Fibroblast of lung (primary cell): ENCODE measurements at regions not wholly inside any gene's neighbourhood (a gene's known extent, or its start where the extent isn't known, plus 50 kb on each side); places are given as distances from the start of the nearest gene placed in this dataset.

ENCODE experiments used
- DNase-seq, 2 donors: peaks; one replicate each; pipeline versions ENCODE4 v3.0.0 to v3.0.0-alpha.2; 2010; ENCODE audit warnings: low read depth in 2 of 2
- H2AFZ ChIP-seq: 2 replicates; pipeline ENCODE4 v1.5.1; 2012; ENCODE audit warnings: low read length, control low read depth, inconsistent platforms
- H3K27ac ChIP-seq: 2 replicates; pipeline ENCODE4 v1.5.1; 2011; ENCODE audit warnings: low read length, control low read depth; ENCODE audit not compliant: insufficient read depth
- H3K27me3 ChIP-seq: 2 replicates; pipeline ENCODE4 v1.5.1; 2011; ENCODE audit warnings: mild to moderate bottlenecking, low read length; ENCODE audit not compliant: control insufficient read depth, insufficient read depth
- H3K36me3 ChIP-seq: 2 replicates; pipeline ENCODE4 v1.5.1; 2011; ENCODE audit warnings: low read length; ENCODE audit not compliant: control insufficient read depth, insufficient read depth
- H3K4me1 ChIP-seq: 2 replicates; pipeline ENCODE4 v1.5.1; 2011; ENCODE audit warnings: low read length; ENCODE audit not compliant: control insufficient read depth, insufficient read depth; ENCODE audit errors: extremely low read depth
- H3K4me2 ChIP-seq: 2 replicates; pipeline ENCODE4 v1.5.1; 2011; ENCODE audit warnings: low read length, control low read depth; ENCODE audit not compliant: insufficient read depth; ENCODE audit errors: extremely low read depth
- H3K4me3 ChIP-seq, 4 experiments: fragments of 200-600 bp in 1 of 4; sonication (generic) in 1 of 4; replicated peaks in 1 of 4; 2 replicates each; pipeline ENCODE4 v1.5.1; 2011 to 2016; ENCODE audit warnings: low read length in 4 of 4, low read depth in 3 of 4, mild to moderate bottlenecking in 3 of 4, control low read depth in 2 of 4, inconsistent platforms in 1 of 4, mixed read lengths in 1 of 4; ENCODE audit not compliant: insufficient read depth in 1 of 4; ENCODE audit errors: control extremely low read depth in 1 of 4
- H3K79me2 ChIP-seq: 2 replicates; pipeline ENCODE4 v1.5.1; 2012; ENCODE audit warnings: mild to moderate bottlenecking, low read length, inconsistent platforms; ENCODE audit not compliant: control insufficient read depth, insufficient read depth
- H3K9ac ChIP-seq: 2 replicates; pipeline ENCODE4 v1.5.1; 2011; ENCODE audit warnings: mild to moderate bottlenecking, low read length, control low read depth; ENCODE audit not compliant: insufficient read depth
- H3K9me3 ChIP-seq: 2 replicates; pipeline ENCODE4 v1.5.1; 2012; ENCODE audit warnings: low read depth, low read length; ENCODE audit not compliant: control insufficient read depth, insufficient read depth
- H4K20me1 ChIP-seq: 2 replicates; pipeline ENCODE4 v1.5.1; 2011; ENCODE audit warnings: low read length; ENCODE audit not compliant: control insufficient read depth, insufficient read depth; ENCODE audit errors: extremely low read depth
- CTCF ChIP-seq, 2 donors: IDR thresholded peaks in 1 of 2; conservative IDR thresholded peaks in 1 of 2; 1 replicate in 1 of 2; 2 replicates in 1 of 2; pipeline ENCODE4 v1.5.1; 2011 to 2012; ENCODE audit warnings: low read length in 2 of 2, control low read depth in 1 of 2, inconsistent platforms in 1 of 2, low read depth in 1 of 2, mild to moderate bottlenecking in 1 of 2
- EZH2 ChIP-seq: IDR thresholded peaks from 2 replicates; pipeline ENCODE4 v1.5.1; 2012; ENCODE audit warnings: low read length, control low read depth, mild to moderate bottlenecking; ENCODE audit errors: missing control alignments

- TF ChIP-seq EZH2 (no peak), CTCF (conservative IDR thresholded peaks at IDR 0.05 in 1 of 2, IDR thresholded peaks at IDR 0.05 in 1 of 2; ENCODE audit: low read depth in 1 of 2, low read length in 2 of 2) (peak in 1 of 2 donors; percentile 43)
- H3K79me2 ChIP-seq, result no peaks in the 10 kb centered on the region
These were observed 669.5 kb downstream of the SQOR start for GRCh38 chr15:46304321-46304720.

GRCh38 chr15:46307746-46308145 is 672.9 kb downstream of the SQOR start:
- Histone ChIP-seq H3K9me3 (no peaks in the 10 kb centered on the region), H3K27ac (no peak overlapping the region), H3K79me2 (no peaks in the 10 kb centered on the region), H3K36me3 (no peaks in the 10 kb centered on the region), H4K20me1 (no peaks in the 10 kb centered on the region), H3K4me3 (no peak overlapping the region), H3K4me2 (no peak overlapping the region), H3K27me3 (no peaks in the 10 kb centered on the region), H3K9ac (no peak overlapping the region), H2AFZ (no peak overlapping the region), H3K4me1 (no peaks in the 10 kb centered on the region)
- TF ChIP-seq CTCF (conservative IDR thresholded peaks at IDR 0.05 in 1 of 2, IDR thresholded peaks at IDR 0.05 in 1 of 2; ENCODE audit: low read depth in 1 of 2, low read length in 2 of 2) (no peak), EZH2 (no peak)
- DNase-seq, result no peak

More at GRCh38 chr15:46304321-46304720, 669.5 kb downstream of the SQOR start:
- H3K4me1 ChIP-seq, result no peaks in the 10 kb centered on the region
- H3K36me3 ChIP-seq, result no peaks in the 10 kb centered on the region
- H3K4me2 ChIP-seq, result no peak overlapping the region
- no peaks in the 10 kb centered on the region for H4K20me1 ChIP-seq
- no peak overlapping the region for H3K9ac ChIP-seq
- H3K9me3 ChIP-seq, result no peaks in the 10 kb centered on the region
- H2AFZ ChIP-seq, result no peak overlapping the region
- no peak for DNase-seq
- no peak overlapping the region for H3K4me3 ChIP-seq
- H3K27ac ChIP-seq, result no peak overlapping the region
- H3K27me3 ChIP-seq, result no peaks in the 10 kb centered on the region

GRCh38 chr15:46309914-46310313 is 675.1 kb downstream of the SQOR start:
- H3K4me1 ChIP-seq, result no peaks in the 10 kb centered on the region
- no peak overlapping the region for H3K27ac ChIP-seq
- H3K4me2 ChIP-seq, result no peak overlapping the region
- H3K9me3 ChIP-seq, result no peaks in the 10 kb centered on the region
- no peaks in the 10 kb centered on the region for H3K36me3 ChIP-seq
- no peaks in the 10 kb centered on the region for H4K20me1 ChIP-seq
- TF ChIP-seq CTCF (conservative IDR thresholded peaks at IDR 0.05 in 1 of 2, IDR thresholded peaks at IDR 0.05 in 1 of 2; ENCODE audit: low read depth in 1 of 2, low read length in 2 of 2), result no peak
- no peak for TF ChIP-seq EZH2
- no peak overlapping the region for H3K4me3 ChIP-seq
- no peaks in the 10 kb centered on the region for H3K79me2 ChIP-seq
- DNase-seq, result no peak
- H2AFZ ChIP-seq, result no peak overlapping the region
- H3K27me3 ChIP-seq, result no peaks in the 10 kb centered on the region
- H3K9ac ChIP-seq, result no peak overlapping the region
